GM19035 (cell line): ENCODE measurements at regions not wholly inside any gene's neighbourhood (a gene's known extent, or its start where the extent isn't known, plus 50 kb on each side); places are given as distances from the start of the nearest gene placed in this dataset.

Experiments
- ATAC-seq: cut with Tn5 transposase; IDR thresholded peaks from one replicate; pipeline ENCODE4 v1.9.1; 2021; ENCODE audit not compliant: unreplicated experiment

DNA sequence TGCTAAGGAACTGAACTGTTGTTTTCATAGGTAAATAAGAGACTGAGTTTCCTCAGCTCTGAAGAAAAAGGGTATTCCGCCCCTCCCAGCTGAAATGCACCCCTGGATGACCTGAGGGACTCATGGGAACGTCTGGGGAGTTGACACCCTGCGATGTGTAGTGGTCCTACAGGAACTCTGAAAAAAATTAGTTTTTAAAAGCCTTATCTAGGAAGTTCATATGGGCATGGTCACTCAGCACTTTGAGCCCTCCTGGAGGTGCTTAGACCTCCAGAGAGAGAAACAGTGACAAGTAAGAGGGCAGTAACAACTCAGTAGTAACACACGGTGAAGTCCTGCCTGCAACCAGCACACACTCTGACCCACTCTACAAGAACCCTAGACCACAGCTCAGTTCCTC, 91.2 kb upstream of the CNOT2 start:
- ATAC-seq = no peak

DNA sequence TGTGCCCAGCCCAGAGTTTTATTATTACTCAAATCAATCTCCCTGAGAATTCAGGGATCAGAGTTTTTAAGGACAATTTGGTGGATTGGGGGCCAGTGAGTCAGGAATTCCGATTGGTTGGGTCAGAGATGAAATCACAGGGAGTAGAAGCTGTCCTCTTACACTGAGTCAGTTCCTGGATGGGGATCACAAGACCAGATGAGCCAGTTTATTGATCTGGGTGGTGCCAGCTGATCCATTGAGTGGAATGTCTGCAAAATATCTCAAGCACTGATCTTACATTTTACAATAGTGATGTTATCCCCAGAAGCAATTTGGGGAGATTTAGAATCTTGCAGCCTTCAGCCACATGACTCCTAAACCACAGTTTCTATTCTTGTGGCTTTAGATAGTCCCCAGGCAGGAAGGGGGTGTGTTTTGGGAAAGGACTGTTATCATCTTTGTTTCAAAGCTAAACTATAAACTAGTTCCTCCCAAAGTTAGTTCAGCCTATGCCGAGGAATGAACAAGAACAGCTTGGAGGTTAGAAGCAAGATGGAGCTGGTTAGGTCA, 89.1 kb upstream of the CNOT2 start:
- ATAC-seq = no peak

DNA sequence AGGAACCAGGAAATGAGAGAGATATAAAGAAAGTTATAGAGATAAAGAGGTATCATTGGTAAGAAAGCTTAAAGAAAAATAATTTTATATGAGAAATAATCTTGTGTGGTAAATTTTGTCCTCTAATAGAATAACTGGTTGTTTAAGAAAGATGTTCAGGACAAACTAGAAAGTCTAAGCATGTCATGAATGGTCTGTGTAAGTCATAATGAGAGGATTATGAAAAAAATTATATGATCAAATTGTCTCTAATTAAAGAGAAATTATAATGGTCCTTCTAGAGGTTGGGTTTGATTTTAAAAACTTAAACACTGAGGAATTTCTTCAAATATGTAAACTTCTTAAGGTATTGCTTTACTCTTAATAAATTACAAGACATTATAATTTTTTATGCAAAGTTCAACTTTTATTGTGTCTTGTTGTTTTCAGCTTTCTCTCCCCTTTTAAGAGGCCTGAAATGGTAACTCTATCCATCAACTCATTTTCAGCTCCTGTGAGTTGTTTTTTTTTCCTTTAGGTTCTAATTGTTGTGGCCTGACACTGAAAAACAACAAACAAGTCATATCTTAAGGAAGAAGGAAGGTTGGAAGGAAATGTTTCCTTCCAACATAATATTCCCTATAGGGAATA, 88.2 kb upstream of the CNOT2 start:
- no peak for ATAC-seq

DNA sequence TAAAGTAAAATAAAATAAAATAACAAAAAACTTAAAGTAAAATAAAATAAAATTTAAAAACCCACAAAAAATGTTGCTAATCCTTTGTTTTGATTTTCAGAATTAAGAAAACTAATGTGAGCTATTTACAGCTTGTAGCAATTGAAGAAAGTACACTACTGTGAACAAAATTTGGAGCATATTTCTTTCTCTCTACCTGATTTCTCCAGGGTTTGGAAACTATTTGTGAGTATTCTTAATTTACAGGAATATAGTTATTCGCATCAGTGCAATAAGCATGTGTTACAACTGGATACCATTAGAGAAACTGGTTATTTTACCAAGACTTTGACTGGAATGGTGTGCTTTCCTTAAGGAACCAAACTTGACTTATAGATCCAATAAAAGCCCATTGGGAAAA, 86.1 kb upstream of the CNOT2 start:
- no peak for ATAC-seq

DNA sequence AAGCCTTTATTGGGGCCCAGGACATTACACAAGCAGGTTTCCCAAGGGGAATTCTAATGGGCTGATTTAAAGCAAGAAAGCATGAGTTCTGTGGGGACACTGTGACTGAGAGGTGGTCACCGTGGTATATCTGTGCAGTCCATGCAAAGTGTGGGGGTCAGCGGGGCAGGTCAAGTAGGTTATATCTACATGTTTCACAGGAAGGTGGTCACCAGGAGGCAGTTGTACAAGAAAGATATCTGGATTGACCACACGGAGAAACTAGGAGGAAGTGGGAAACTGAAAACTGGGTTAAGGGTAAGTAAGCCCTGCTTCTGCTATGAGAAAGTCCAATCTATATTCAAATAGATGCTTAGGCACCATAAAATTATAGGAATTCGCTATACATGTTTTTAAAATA, 77.8 kb upstream of the CNOT2 start:
- ATAC-seq = no peak

DNA sequence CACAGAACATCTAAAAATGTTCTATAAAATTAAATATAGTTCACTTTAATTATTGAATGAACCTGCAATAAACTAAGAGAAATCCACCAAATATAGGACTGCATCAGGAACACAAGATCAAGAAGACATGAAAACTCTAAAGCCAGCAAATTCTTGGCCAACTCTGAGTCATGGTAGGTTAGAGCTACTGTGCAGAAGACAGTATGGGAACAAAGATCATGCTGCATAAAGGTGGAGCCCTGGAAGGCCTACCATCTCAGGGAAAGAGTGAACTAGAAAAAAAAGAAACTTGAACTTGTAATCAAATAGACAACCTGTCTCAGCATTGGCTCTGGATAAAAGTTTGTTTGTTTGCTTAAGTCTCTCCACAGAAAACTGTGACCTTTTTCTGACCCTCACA, 66.9 kb upstream of the CNOT2 start:
- ATAC-seq = no peak

DNA sequence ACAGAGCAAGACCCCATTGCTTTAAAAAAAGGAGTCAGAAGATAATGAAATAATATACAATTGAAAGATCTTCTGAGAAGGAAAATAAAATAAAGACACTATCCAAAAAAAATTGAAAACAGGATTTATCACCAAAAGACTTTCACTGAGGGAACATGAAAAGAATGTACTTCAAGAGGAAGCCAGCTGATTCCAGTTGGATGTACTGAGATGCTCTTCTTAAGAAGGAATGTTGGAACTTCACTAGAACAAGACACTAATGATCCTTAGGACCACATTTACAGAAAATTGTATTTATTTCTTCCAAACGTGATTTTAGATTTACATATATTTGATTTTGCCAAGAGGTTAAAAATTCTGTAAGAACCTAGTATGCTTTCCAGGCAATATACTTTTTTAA, 65.6 kb upstream of the CNOT2 start:
- ATAC-seq = no peak

DNA sequence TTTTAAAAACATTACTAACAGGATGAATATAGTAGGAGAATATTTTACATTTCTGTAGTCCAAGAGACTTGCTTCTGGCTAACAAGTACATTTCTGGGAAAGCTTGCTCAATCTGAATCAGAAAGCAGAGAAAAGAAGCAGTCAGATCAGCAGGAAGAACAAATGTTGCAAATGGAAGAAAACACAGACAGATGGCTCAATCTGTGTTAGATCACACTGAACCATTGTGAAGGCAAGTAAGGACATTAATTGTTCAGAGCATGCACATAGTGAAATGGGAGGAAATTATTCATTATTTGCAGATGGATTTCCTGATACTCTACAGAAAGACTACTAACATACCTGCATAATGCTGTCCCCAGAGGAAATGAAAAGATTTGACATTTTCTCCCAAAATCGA, 65.2 kb upstream of the CNOT2 start:
- no peak for ATAC-seq

DNA sequence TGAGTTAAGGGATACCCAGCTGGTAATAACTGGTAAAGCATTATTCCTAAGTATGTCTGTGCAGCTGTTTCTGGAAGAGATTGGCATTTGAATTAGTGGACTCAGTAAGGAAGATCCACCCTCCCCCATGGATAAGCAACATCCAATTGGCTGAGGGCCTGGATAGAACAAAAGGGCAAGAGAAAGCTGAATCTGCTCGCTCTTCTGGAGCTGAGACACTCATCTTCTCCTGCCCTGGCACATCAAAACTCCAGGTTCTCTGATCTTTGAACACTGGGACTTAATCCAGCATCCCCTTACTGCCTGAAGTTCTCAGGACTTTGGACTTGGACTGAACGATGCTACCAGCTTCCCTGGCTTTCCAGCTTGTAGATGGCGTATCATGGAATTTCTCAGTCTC, 63.1 kb upstream of the CNOT2 start:
- ATAC-seq = no peak

DNA sequence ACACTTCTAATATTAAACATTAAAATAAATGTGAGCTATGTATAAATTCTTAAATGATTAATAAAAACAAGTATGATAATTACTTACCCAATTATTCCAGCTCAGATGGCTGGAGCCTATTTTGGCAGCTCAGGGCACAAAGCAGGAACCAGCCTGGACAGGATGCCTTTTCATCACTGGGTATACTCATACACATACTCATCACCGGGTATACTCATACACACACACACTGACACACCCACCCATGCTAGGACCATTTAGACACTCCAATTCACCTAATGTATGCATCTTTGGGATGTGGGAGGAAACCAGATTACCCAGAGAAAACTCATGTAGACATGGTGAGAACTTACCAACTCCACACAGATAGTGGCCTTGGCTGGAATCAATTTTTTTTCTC, 57.9 kb upstream of the CNOT2 start:
- no peak for ATAC-seq

DNA sequence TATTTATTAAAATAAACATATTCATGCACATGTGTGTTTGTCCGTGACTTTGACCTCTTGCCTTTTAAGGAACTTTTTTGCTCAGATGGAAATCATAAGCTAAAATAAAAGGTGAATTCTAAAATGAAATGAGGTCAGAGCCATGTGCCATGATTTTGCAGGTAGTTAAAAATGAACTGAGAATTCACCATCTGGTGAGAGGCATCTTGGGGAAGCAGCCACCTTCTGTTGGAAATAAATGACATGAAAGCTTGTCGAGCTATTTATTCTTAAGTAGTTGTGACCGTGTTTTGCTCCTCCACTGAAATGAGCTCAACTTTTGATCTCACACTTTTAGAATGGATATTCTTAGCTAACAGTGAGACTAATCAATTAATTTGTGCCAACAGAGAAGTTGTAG, 56.8 kb upstream of the CNOT2 start:
- no peak for ATAC-seq

DNA sequence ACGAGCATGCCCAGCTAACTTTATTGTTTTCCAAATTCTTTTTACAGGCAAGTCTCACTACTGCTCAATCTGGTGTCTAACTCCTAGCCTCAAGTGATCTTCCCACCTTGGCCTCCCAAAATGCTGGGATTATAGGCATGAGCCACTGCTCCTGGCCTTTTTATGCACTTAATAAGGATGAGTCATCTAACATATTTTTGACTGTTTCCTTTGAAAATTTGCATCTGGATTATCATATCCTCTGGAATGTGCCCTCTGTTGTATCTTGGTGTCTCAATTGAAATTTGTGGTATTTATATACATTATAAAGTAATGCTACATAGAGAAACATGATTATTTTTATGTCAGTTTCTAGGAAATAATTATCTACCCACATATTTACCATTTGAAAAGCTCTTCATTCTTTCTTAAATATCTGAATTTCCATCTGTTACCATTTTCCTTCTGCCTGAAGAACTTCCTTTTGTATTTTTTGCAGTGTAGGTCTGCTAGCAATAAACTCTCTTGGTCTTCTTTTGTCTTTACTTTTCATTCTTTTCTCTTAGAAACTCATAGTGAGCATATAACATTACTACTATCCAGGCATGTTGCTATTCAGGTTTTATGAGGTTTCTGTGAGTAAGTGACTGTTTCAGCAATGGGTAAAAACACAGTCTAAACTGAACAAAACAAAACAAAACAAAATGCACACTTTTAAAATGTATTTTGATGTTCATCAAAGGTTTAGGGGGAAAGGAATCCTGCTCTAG, 52.8 kb upstream of the CNOT2 start:
- no peak for ATAC-seq
